Mucosa of descending colon (tissue), 3 donors: ENCODE measurements at regions not wholly inside any gene's neighbourhood (a gene's known extent, or its start where the extent isn't known, plus 50 kb on each side); places are given as distances from the start of the nearest gene placed in this dataset.

ENCODE experiments used
- ATAC-seq: fragments of 200-7000 bp; cut with Tn5 transposase; one replicate; pipeline ENCODE4 v1.9.1; 2020; ENCODE audit warnings: mild to moderate bottlenecking, moderate library complexity
- DNase-seq, 3 donors: peaks; one replicate each; pipeline ENCODE4 v3.0.0-alpha.2; 2020
- H3K36me3 ChIP-seq: fragments of 200-600 bp; one replicate; pipeline ENCODE4 v1.8.0; 2021; ENCODE audit warnings: low read depth, mild to moderate bottlenecking
- H3K4me1 ChIP-seq: fragments of 200-600 bp; one replicate; pipeline ENCODE4 v1.8.0; 2021; ENCODE audit warnings: low read depth, mild to moderate bottlenecking
- H3K4me3 ChIP-seq: fragments of 200-600 bp; one replicate; pipeline ENCODE4 v1.8.0; 2021; ENCODE audit warnings: mild to moderate bottlenecking
- H3K9me3 ChIP-seq: fragments of 200-600 bp; one replicate; pipeline ENCODE4 v1.8.0; 2021; ENCODE audit warnings: mild to moderate bottlenecking
- intact Hi-C, 2 donors: fragments of 100-400 bp; cut with DNase I in 1 of 2; cut with micrococcal nuclease in 1 of 2; formaldehyde crosslinking; loops; one replicate each; pipeline versions ENCODE4 v1.11.0 to v1.11.1; 2022; cut with DNase I, micrococcal nuclease
- TF ChIP-seq, protein P1 (sequence below): fragments of 200-600 bp; IDR thresholded peaks from one replicate; pipeline ENCODE4 v1.8.0; 2022; ENCODE audit warnings: antibody characterized with exemption, mild to moderate bottlenecking
- donor health status: DM: no; HTN: no; CAD: no; lungs with moderate emphysema.
- donor health status: DM: no; HTN: no; CAD: no.
- donor health status: DM: no; HTN: yes; CAD: no.

DNA sequence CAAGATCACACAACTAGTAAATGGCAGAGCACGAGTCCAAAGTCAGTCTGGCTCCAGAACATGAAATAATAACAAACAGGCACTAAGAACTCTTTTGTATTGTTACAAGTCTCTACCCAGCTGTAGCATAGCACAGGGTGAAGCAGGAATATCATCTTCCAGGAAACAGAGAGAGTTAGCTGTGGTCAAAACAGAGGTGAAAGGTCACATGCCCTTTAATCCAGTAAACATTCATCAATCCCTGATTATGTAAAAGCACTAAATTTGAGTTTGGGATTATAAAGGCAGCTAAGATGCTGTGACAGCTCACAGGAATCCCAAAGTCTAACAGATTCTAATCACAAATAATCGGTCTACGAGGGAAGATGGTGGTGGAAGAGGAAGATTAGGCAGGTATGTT lies 133.0 kb upstream of the ASTN2 start:
- H3K4me3 ChIP-seq: no peak overlapping the region
- no peaks in the 10 kb centered on the region for H3K4me1 ChIP-seq
- intact Hi-C loops: no loop called here
- TF ChIP-seq, protein P1, sequence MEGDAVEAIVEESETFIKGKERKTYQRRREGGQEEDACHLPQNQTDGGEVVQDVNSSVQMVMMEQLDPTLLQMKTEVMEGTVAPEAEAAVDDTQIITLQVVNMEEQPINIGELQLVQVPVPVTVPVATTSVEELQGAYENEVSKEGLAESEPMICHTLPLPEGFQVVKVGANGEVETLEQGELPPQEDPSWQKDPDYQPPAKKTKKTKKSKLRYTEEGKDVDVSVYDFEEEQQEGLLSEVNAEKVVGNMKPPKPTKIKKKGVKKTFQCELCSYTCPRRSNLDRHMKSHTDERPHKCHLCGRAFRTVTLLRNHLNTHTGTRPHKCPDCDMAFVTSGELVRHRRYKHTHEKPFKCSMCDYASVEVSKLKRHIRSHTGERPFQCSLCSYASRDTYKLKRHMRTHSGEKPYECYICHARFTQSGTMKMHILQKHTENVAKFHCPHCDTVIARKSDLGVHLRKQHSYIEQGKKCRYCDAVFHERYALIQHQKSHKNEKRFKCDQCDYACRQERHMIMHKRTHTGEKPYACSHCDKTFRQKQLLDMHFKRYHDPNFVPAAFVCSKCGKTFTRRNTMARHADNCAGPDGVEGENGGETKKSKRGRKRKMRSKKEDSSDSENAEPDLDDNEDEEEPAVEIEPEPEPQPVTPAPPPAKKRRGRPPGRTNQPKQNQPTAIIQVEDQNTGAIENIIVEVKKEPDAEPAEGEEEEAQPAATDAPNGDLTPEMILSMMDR: no peak
- ATAC-seq (no peak), DNase-seq (no peak)
- H3K9me3 ChIP-seq: no peaks in the 10 kb centered on the region
- H3K36me3 ChIP-seq: no peaks in the 10 kb centered on the region

DNA sequence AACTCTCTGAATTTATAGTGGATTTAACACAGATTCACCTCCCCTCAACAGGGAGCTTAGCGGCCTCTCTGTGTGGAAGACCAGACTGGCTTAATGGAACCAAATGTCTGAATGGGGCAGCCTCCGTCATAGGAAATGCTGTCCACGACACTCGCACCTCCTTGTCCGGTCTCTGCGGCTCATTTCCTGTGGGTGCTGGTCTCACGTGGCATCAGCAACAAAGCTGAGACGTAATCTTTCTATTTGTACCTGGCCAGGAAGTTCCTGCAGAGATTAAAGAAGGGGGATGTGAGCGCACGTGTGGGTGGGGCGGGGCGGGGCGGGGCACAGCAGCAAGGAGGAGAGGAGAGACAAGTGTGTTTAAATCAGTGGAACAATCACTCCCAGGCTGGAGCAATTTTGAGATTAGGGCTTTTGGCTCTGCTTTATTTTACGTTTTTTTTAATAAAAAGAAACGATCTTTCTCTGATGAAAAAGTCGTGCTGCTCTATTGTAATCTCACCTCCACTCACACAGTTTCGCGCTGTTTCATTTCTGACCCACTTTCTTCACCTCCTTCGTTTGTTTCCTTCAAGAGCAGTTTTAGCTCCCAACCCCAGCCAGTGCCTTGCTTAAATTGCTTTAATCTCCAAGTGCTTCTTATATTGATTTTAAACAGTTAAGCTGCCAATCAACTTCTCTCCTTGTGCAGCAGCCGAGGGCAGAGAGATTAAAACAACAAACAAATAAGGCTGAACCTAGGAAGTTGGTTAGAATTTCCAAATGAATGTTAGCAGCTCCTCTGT lies 132.2 kb upstream of the ASTN2 start:
- Histone ChIP-seq H3K4me3 (no peak overlapping the region), H3K4me1 (no peaks in the 10 kb centered on the region), H3K9me3 (no peaks in the 10 kb centered on the region), H3K36me3 (no peaks in the 10 kb centered on the region)
- ATAC-seq (peak; percentile 86), DNase-seq (peak in 2 of 3 donors; percentile 29 to 44)
- TF ChIP-seq, protein P1: no peak
- intact Hi-C loops: no loop called here

DNA sequence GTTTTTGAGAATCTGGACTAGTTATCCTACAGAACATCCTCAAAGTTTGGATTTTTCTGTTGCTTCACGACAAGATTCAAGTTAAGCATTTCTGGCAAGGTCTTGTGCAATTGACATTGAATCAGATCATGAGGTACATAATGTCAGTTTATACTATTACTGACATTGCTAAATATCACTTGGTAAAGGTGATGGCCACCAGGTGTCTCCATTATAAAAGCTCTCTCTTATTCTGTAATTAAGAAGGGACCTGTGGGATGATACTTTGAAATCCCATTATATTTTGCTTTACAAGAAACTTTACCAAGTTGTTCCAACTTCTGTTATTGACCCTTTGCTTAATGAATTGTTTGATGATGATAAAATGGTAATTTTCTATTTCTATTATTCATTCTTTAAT lies 131.0 kb upstream of the ASTN2 start:
- intact Hi-C loops: no loop called here
- Histone ChIP-seq H3K9me3 (no peaks in the 10 kb centered on the region), H3K4me3 (no peak overlapping the region), H3K4me1 (no peaks in the 10 kb centered on the region), H3K36me3 (no peaks in the 10 kb centered on the region)
- TF ChIP-seq, protein P1: no peak
- DNase-seq (no peak), ATAC-seq (no peak)

DNA sequence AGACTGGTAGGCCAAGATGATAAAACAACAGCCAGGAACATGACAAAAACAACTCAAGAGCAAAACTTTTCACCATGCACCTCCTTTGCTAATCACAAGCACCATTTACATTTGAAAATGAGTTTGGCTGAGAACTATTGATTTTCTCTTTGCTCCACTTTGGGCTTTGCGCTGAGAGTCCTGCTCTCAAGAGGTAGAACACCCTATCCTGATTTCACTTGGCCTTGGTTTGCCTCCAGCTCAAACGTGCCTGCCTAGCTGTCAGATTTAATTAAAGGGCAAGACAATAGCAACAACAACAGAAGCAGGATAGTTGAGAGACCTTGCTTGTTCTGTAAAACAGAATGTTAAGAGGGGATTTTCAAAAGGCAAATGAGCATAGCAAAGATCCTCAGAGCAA lies 128.2 kb upstream of the ASTN2 start:
- TF ChIP-seq, protein P1: no peak
- no peak for DNase-seq
- Histone ChIP-seq H3K36me3 (no peaks in the 10 kb centered on the region), H3K9me3 (no peaks in the 10 kb centered on the region), H3K4me3 (no peak overlapping the region), H3K4me1 (no peaks in the 10 kb centered on the region)
- ATAC-seq: no peak
- intact Hi-C loops: no loop called here

DNA sequence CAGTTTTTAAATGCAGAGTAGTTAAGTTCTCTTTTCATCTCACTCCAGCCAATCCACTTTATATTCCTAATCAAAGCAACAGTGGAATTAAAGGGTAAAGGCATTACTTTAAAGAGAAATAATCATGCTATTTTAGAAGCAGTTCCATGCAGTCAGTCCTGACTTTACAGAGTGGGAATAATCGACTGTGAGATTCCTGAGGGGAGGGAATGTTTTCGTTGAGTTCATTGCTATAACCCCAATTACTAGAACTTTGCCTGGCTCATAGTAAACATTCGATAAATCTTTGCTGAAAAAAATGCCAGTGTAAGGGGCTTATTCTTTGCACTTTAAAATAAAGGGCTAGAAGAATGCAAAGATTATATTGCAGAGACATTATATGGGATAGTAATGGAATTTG lies 127.2 kb upstream of the ASTN2 start:
- TF ChIP-seq, protein P1: no peak
- no peak for DNase-seq
- H3K4me3 ChIP-seq: no peak overlapping the region
- intact Hi-C loops: no loop called here
- no peaks in the 10 kb centered on the region for H3K4me1 ChIP-seq
- ATAC-seq: no peak
- no peaks in the 10 kb centered on the region for H3K36me3 ChIP-seq
- no peaks in the 10 kb centered on the region for H3K9me3 ChIP-seq
